HCT116 (cell line): ENCODE measurements at regions not wholly inside any gene's neighbourhood (a gene's known extent, or its start where the extent isn't known, plus 50 kb on each side); places are given as distances from the start of the nearest gene placed in this dataset.

Source experiments
- POLR2AphosphoS5 ChIP-seq: IDR thresholded peaks from 2 replicates; pipeline ENCODE4 v1.6.1; 2011; ENCODE audit warnings: mild to moderate bottlenecking, low read depth, low read length, moderate library complexity
- TF ChIP-seq, protein P1 (sequence below), 3 experiments: fragments of 200-600 bp in 1 of 3; sonication (generic) in 1 of 3; IDR thresholded peaks in 2 of 3; conservative IDR thresholded peaks in 1 of 3; 2 replicates each; pipeline ENCODE4 v1.5.1; 2012 to 2017; ENCODE audit warnings: low read depth in 2 of 3, low read length in 2 of 3, antibody characterized with exemption in 1 of 3, borderline replicate concordance in 1 of 3, control low read depth in 1 of 3, mild to moderate bottlenecking in 1 of 3, mixed read lengths in 1 of 3, mixed run types in 1 of 3, moderate library complexity in 1 of 3; ENCODE audit not compliant: insufficient read depth in 1 of 3

DNA sequence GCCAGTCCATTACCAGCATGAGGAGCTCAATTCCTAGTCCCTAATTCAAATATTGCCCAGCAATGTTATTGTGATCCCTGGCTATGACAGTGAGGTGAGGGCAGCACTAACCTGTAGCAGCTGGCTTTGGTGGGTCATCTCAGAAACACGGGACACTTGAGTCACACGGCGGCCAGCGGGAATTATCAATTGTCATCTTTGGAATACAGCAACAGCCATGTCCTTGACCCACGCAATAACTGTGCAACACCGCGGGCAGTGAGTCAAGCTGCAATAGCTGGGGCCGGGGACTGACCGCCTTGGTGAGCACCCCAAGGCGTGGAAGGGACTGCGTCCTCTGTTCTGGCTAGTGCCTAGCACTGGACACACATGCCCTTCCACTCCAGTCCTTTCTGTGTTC, 62.5 kb upstream of the ALDH1B1 start:
- TF ChIP-seq, protein P1, sequence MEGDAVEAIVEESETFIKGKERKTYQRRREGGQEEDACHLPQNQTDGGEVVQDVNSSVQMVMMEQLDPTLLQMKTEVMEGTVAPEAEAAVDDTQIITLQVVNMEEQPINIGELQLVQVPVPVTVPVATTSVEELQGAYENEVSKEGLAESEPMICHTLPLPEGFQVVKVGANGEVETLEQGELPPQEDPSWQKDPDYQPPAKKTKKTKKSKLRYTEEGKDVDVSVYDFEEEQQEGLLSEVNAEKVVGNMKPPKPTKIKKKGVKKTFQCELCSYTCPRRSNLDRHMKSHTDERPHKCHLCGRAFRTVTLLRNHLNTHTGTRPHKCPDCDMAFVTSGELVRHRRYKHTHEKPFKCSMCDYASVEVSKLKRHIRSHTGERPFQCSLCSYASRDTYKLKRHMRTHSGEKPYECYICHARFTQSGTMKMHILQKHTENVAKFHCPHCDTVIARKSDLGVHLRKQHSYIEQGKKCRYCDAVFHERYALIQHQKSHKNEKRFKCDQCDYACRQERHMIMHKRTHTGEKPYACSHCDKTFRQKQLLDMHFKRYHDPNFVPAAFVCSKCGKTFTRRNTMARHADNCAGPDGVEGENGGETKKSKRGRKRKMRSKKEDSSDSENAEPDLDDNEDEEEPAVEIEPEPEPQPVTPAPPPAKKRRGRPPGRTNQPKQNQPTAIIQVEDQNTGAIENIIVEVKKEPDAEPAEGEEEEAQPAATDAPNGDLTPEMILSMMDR (IDR thresholded peaks at IDR 0.05 in 2 of 3, conservative IDR thresholded peaks at IDR 0.05 in 1 of 3; ENCODE audit: borderline replicate concordance in 1 of 3, insufficient read depth in 1 of 3, low read depth in 2 of 3, low read length in 2 of 3) = no peak
- TF ChIP-seq POLR2AphosphoS5 = no peak
